A549 (cell line): ENCODE measurements at regions not wholly inside any gene's neighbourhood (a gene's known extent, or its start where the extent isn't known, plus 50 kb on each side); places are given as distances from the start of the nearest gene placed in this dataset.

Source experiments
- ATAC-seq, 2 experiments: fragments of 200-7000 bp in 1 of 2; fragments of >200 bp in 1 of 2; cut with Nextera tagmentation in 1 of 2; cut with Tn5 transposase in 1 of 2; 3 replicates each; pipeline versions ENCODE4 v1.8.0 to v1.9.1; 2018 to 2020; ENCODE audit warnings: mild to moderate bottlenecking in 1 of 2, moderate library complexity in 1 of 2
- CTCF ChIA-PET: fragments of 300-600 bp; sonication (Branson Sonifier 250); formaldehyde crosslinking; extraction: SDS; loops from one replicate; lab custom pipeline; 2021; ENCODE audit warnings: antibody characterized with exemption, inconsistent platforms; lab: Yijun Ruan, JAX
- POLR2A ChIA-PET: fragments of 350-600 bp; formaldehyde crosslinking; extraction: SDS; loops from one replicate; lab custom pipeline; 2021; ENCODE audit warnings: antibody characterized with exemption, inconsistent platforms; lab: Yijun Ruan, JAX
- DNase-seq, 2 experiments: peaks; one replicate each; pipeline versions ENCODE4 v3.0.0 to v3.0.0-alpha.2; 2011 to 2016; ENCODE audit warnings: low read depth in 1 of 2, low spot score in 1 of 2
- FAIRE-seq: peaks from 2 replicates; lab custom pipeline; 2011; peaks lifted over from hg19 to GRCh38; lab: Jason Lieb, UNC
- H3K27ac ChIP-seq, 2 experiments: fragments of >200 bp; sonication (Bioruptor Twin); formaldehyde crosslinking; 3 replicates each; pipeline ENCODE4 v1.5.1; 2016 to 2017
- H3K4me1 ChIP-seq: fragments of >200 bp; sonication (Bioruptor Twin); formaldehyde crosslinking; 3 replicates; pipeline ENCODE4 v1.6.1; 2016
- H3K4me2 ChIP-seq: fragments of >200 bp; sonication (Bioruptor Twin); formaldehyde crosslinking; 3 replicates; pipeline ENCODE4 v1.6.1; 2016
- H3K4me3 ChIP-seq: fragments of >200 bp; sonication (Bioruptor Twin); formaldehyde crosslinking; 3 replicates; pipeline ENCODE4 v1.5.1; 2016
- H3K9me3 ChIP-seq: fragments of >200 bp; sonication (Bioruptor Twin); formaldehyde crosslinking; 3 replicates; pipeline ENCODE4 v1.6.1; 2016
- ATOH8 ChIP-seq: fragments of 250-450 bp; sonication (Bioruptor Pico); IDR thresholded peaks from 2 replicates; pipeline ENCODE4 v1.5.0; 2020; ENCODE audit warnings: low read depth, mild to moderate bottlenecking, moderate library complexity
- BCL3 ChIP-seq: fragments of >200 bp; sonication (Bioruptor Twin); formaldehyde crosslinking; IDR thresholded peaks from 3 replicates; pipeline ENCODE4 v1.6.1; 2016
- CEBPB ChIP-seq, 2 experiments: fragments of >200 bp in 1 of 2; sonication (Bioruptor Twin) in 1 of 2; formaldehyde crosslinking in 1 of 2; IDR thresholded peaks; 2 replicates each; pipeline ENCODE4 v1.6.1; 2012 to 2016
- CHD2 ChIP-seq: fragments of 150-350 bp; IDR thresholded peaks from 2 replicates; pipeline ENCODE4 v1.6.1; 2014; ENCODE audit warnings: low read length; ENCODE audit not compliant: partially characterized antibody
- E2F6 ChIP-seq: IDR thresholded peaks from 2 replicates; pipeline ENCODE4 v1.6.1; 2012; ENCODE audit warnings: low read depth, borderline replicate concordance
- EHF ChIP-seq: fragments of 250-450 bp; sonication (Bioruptor Pico); IDR thresholded peaks from 2 replicates; pipeline ENCODE4 v1.5.0; 2020; ENCODE audit warnings: mild to moderate bottlenecking
- EHMT2 ChIP-seq: fragments of 200-600 bp; sonication (generic); IDR thresholded peaks from 2 replicates; pipeline ENCODE4 v1.6.1; 2016; ENCODE audit warnings: antibody characterized with exemption, low read depth, mild to moderate bottlenecking, moderate library complexity
- ESRRA ChIP-seq: fragments of 150-350 bp; IDR thresholded peaks from 2 replicates; pipeline ENCODE4 v1.6.1; 2014; ENCODE audit warnings: mild to moderate bottlenecking, low read length, borderline replicate concordance
- FOSB ChIP-seq: fragments of 250-450 bp; sonication (Bioruptor Pico); IDR thresholded peaks from 2 replicates; pipeline ENCODE4 v1.5.0; 2020; ENCODE audit warnings: mild to moderate bottlenecking, moderate library complexity
- FOXS1 ChIP-seq: fragments of 250-450 bp; sonication (Bioruptor Pico); IDR thresholded peaks from 2 replicates; pipeline ENCODE4 v1.5.0; 2020; ENCODE audit warnings: mild to moderate bottlenecking, moderate library complexity
- GATA3 ChIP-seq: IDR thresholded peaks from 2 replicates; pipeline ENCODE4 v1.6.1; 2012; ENCODE audit warnings: borderline replicate concordance
- HDAC2 ChIP-seq: fragments of 200-600 bp; sonication (generic); IDR thresholded peaks from 2 replicates; pipeline ENCODE4 v1.6.1; 2016
- HOXA7 ChIP-seq: fragments of 250-450 bp; sonication (Bioruptor Pico); IDR thresholded peaks from 2 replicates; pipeline ENCODE4 v1.5.0; 2020; ENCODE audit warnings: mild to moderate bottlenecking, moderate library complexity
- HOXB13 ChIP-seq: fragments of 250-450 bp; sonication (Bioruptor Pico); IDR thresholded peaks from 2 replicates; pipeline ENCODE4 v1.5.0; 2020; ENCODE audit warnings: low read depth, mild to moderate bottlenecking, moderate library complexity
- JUNB ChIP-seq: fragments of >200 bp; sonication (Bioruptor Twin); formaldehyde crosslinking; IDR thresholded peaks from 2 replicates; pipeline ENCODE4 v1.6.1; 2016
- KDM1A ChIP-seq: fragments of 200-600 bp; sonication (generic); IDR thresholded peaks from 2 replicates; pipeline ENCODE4 v1.6.1; 2016; ENCODE audit warnings: low read depth, mild to moderate bottlenecking
- MAFK ChIP-seq: fragments of 450-650 bp; IDR thresholded peaks from 2 replicates; pipeline ENCODE4 v1.6.1; 2014; ENCODE audit not compliant: partially characterized antibody
- MAZ ChIP-seq: fragments of 150-350 bp; IDR thresholded peaks from 2 replicates; pipeline ENCODE4 v1.6.1; 2014; ENCODE audit warnings: antibody characterized with exemption, low read depth, low read length, borderline replicate concordance
- PBX3 ChIP-seq: IDR thresholded peaks from 2 replicates; pipeline ENCODE4 v1.6.1; 2012
- RAD21 ChIP-seq, 2 experiments: fragments of >200 bp in 1 of 2; sonication (Bioruptor Twin) in 1 of 2; formaldehyde crosslinking in 1 of 2; IDR thresholded peaks in 1 of 2; conservative IDR thresholded peaks in 1 of 2; 2 replicates in 1 of 2; 3 replicates in 1 of 2; pipeline ENCODE4 v1.6.1; 2012 to 2018; ENCODE audit warnings: inconsistent platforms in 1 of 2
- RARB ChIP-seq: fragments of 250-450 bp; sonication (Bioruptor Pico); IDR thresholded peaks from 2 replicates; pipeline ENCODE4 v1.8.0; 2021; ENCODE audit warnings: mild to moderate bottlenecking, moderate library complexity
- RCOR1 ChIP-seq: fragments of 150-350 bp; IDR thresholded peaks from 2 replicates; pipeline ENCODE4 v1.6.1; 2014; ENCODE audit warnings: antibody characterized with exemption, low read length, low read depth
- REST ChIP-seq: fragments of 200-600 bp; sonication (generic); IDR thresholded peaks from 2 replicates; pipeline ENCODE4 v1.6.1; 2016; ENCODE audit warnings: antibody characterized with exemption, mild to moderate bottlenecking, moderate library complexity
- RFX5 ChIP-seq: fragments of 450-650 bp; IDR thresholded peaks from 2 replicates; pipeline ENCODE4 v1.7.1; 2014; ENCODE audit warnings: antibody characterized with exemption, mild to moderate bottlenecking, moderate library complexity
- SMC3 ChIP-seq: fragments of >200 bp; sonication (Bioruptor Twin); formaldehyde crosslinking; IDR thresholded peaks from 3 replicates; pipeline ENCODE4 v1.6.1; 2018; ENCODE audit warnings: inconsistent platforms
- TFCP2L1 ChIP-seq: fragments of 250-450 bp; sonication (Bioruptor Pico); IDR thresholded peaks from 2 replicates; pipeline ENCODE4 v1.5.0; 2021; ENCODE audit warnings: mild to moderate bottlenecking
- TP53 ChIP-seq: fragments of 250-450 bp; sonication (Bioruptor Pico); IDR thresholded peaks from 2 replicates; pipeline ENCODE4 v1.5.0; 2021; ENCODE audit warnings: mild to moderate bottlenecking, moderate library complexity
- ZFP36 ChIP-seq: fragments of 450-650 bp; IDR thresholded peaks from 2 replicates; pipeline ENCODE4 v1.6.1; 2014; ENCODE audit warnings: borderline replicate concordance; ENCODE audit not compliant: partially characterized antibody
- ZNF302 ChIP-seq: fragments of 250-450 bp; sonication (Bioruptor Pico); IDR thresholded peaks from 2 replicates; pipeline ENCODE4 v1.9.0; 2021; ENCODE audit warnings: inconsistent platforms, mild to moderate bottlenecking, moderate library complexity
- WGBS: methylation state at CpG from one replicate; pipeline ENCODE4 v1.1.6; 2017; ENCODE audit errors: missing lambda C conversion rate; 5-methylcytosine and 5-hydroxymethylcytosine counted together

GRCh38 chr3:194054016-194054415 lies 81.9 kb upstream of the HES1 start:
- no peak for TF ChIP-seq RFX5
- no peak for TF ChIP-seq EHF
- no peak for TF ChIP-seq ESRRA
- TF ChIP-seq CHD2 = no peak
- TF ChIP-seq ATOH8 (CRISPR knock-in tag) = no peak
- TF ChIP-seq TFCP2L1 = no peak
- TF ChIP-seq MAZ = no peak
- TF ChIP-seq SMC3 = no peak
- no peak for TF ChIP-seq E2F6
- TF ChIP-seq FOSB (CRISPR knock-in tag) = no peak
- TF ChIP-seq RAD21 (conservative IDR thresholded peaks at IDR 0.05 in 1 of 2, IDR thresholded peaks at IDR 0.05 in 1 of 2) = no peak
- no peak for TF ChIP-seq REST
- no peak for TF ChIP-seq EHMT2
- TF ChIP-seq FOXS1 (CRISPR knock-in tag) = no peak
- no peak for TF ChIP-seq RARB (CRISPR knock-in tag)
- no peak for TF ChIP-seq MAFK
- no peak for TF ChIP-seq CEBPB (IDR thresholded peaks at IDR 0.05)
- TF ChIP-seq ZFP36 = no peak
- DNase-seq (no peak), ATAC-seq (no peak), FAIRE-seq (no peak)
- H3K4me2 ChIP-seq = no peak overlapping the region
- no peak overlapping the region for H3K4me3 ChIP-seq
- 76% methylated on average over 2 of the region's 2 CpGs for WGBS
- peaks cover 23% of the 10 kb centered on the region; the same call in 2 of the 3 replicates for H3K9me3 ChIP-seq
- POLR2A ChIA-PET = no interaction called here
- no peak overlapping the region for H3K27ac ChIP-seq
- CTCF ChIA-PET = interaction anchor here (0.6 kb wide), 1 partner anchor 308 kb away, joined by 3 read pairs; no protein-coding TSS in a partner anchor
- peaks cover 6% of the 10 kb centered on the region; the same call in 1 of the 3 replicates for H3K4me1 ChIP-seq

GRCh38 chr3:194054540-194054939 lies 81.4 kb upstream of the HES1 start:
- CTCF ChIA-PET = no interaction called here
- H3K27ac ChIP-seq = no peak overlapping the region
- FAIRE-seq = no peak
- no peak overlapping the region for H3K4me2 ChIP-seq
- ATAC-seq = no peak
- peaks cover 23% of the 10 kb centered on the region; the same call in 2 of the 3 replicates for H3K9me3 ChIP-seq
- peaks cover 10% of the 10 kb centered on the region; the same call in 1 of the 3 replicates for H3K4me1 ChIP-seq
- WGBS = 95% methylated on average over 4 of the region's 5 CpGs
- POLR2A ChIA-PET = no interaction called here
- DNase-seq = no peak
- H3K4me3 ChIP-seq = no peak overlapping the region
- no peak for TF ChIP-seq KDM1A
- no peak for TF ChIP-seq JUNB
- TF ChIP-seq ESRRA = no peak
- no peak for TF ChIP-seq EHF
- no peak for TF ChIP-seq RCOR1
- no peak for TF ChIP-seq HDAC2
- no peak for TF ChIP-seq RAD21 (conservative IDR thresholded peaks at IDR 0.05 in 1 of 2, IDR thresholded peaks at IDR 0.05 in 1 of 2)
- no peak for TF ChIP-seq TP53 (CRISPR knock-in tag)
- no peak for TF ChIP-seq ZNF302 (CRISPR knock-in tag)
- no peak for TF ChIP-seq BCL3
- no peak for TF ChIP-seq CEBPB (IDR thresholded peaks at IDR 0.05)
- TF ChIP-seq HOXA7 (CRISPR knock-in tag) = no peak
- TF ChIP-seq HOXB13 (CRISPR knock-in tag) = no peak
- TF ChIP-seq PBX3 = no peak
- TF ChIP-seq GATA3 = no peak
- no peak for TF ChIP-seq RFX5
- TF ChIP-seq ATOH8 (CRISPR knock-in tag) = no peak
- TF ChIP-seq, all 56 proteins: peak for 0
